ENCODE measurements at regions not wholly inside any gene's neighbourhood (a gene's known extent, or its start where the extent isn't known, plus 50 kb on each side); places are given as distances from the start of the nearest gene placed in this dataset.
"Not testable (repeated sequence)": the region's sequence is repeated elsewhere in the genome, so short reads cannot be mapped to it uniquely, and the experiment has no call there.

- DNase-seq, result no peak
Observed at GRCh38 chr2:220374282-220374681, 746.9 kb downstream of the SLC4A3 start.

- DNase-seq, result no peak
Observed at GRCh38 chr2:220377482-220378155, 750.2 kb downstream of the SLC4A3 start.

- DNase-seq, result not testable (repeated sequence)
Observed at GRCh38 chr2:220387758-220388157, 760.3 kb downstream of the SLC4A3 start.

GRCh38 chr2:220393711-220394110 lies 766.3 kb downstream of the SLC4A3 start:
- no peak for DNase-seq

GRCh38 chr2:220394433-220394832 lies 767.0 kb downstream of the SLC4A3 start:
- DNase-seq, result no peak

GRCh38 chr2:220396287-220396686 lies 768.9 kb downstream of the SLC4A3 start:
- no peak for DNase-seq

- DNase-seq, result no peak
Observed at GRCh38 chr2:220410296-220410695, 782.9 kb downstream of the SLC4A3 start.

GRCh38 chr2:220417503-220417902 lies 790.1 kb downstream of the SLC4A3 start:
- no peak for DNase-seq

GRCh38 chr2:220419647-220420046 lies 792.2 kb downstream of the SLC4A3 start:
- DNase-seq, result no peak

- DNase-seq, result no peak
Observed at GRCh38 chr2:220420820-220421219, 793.4 kb downstream of the SLC4A3 start.

GRCh38 chr2:220422676-220423075 lies 795.2 kb downstream of the SLC4A3 start:
- no peak for DNase-seq

GRCh38 chr2:220424561-220424960 lies 797.1 kb downstream of the SLC4A3 start:
- DNase-seq, result no peak

- DNase-seq, result no peak
Observed at GRCh38 chr2:220432645-220433044, 805.2 kb downstream of the SLC4A3 start.

GRCh38 chr2:220433131-220433530 lies 805.7 kb downstream of the SLC4A3 start:
- no peak for DNase-seq

- DNase-seq, result no peak
Observed at GRCh38 chr2:220434385-220434784, 807.0 kb downstream of the SLC4A3 start.

- no peak for DNase-seq
Observed at GRCh38 chr2:220437938-220438337, 810.5 kb downstream of the SLC4A3 start.

GRCh38 chr2:220440731-220441130 lies 813.3 kb downstream of the SLC4A3 start:
- no peak for DNase-seq

- no peak for DNase-seq
Observed at GRCh38 chr2:220441404-220441803, 814.0 kb downstream of the SLC4A3 start.

GRCh38 chr2:220442012-220442411 lies 814.6 kb downstream of the SLC4A3 start:
- DNase-seq, result no peak

- no peak for DNase-seq
Observed at GRCh38 chr2:220445429-220446105, 818.1 kb downstream of the SLC4A3 start.

- DNase-seq, result no peak
Observed at GRCh38 chr2:220446106-220446712, 818.8 kb downstream of the SLC4A3 start.

- DNase-seq, result no peak
Observed at GRCh38 chr2:220450846-220451245, 823.4 kb downstream of the SLC4A3 start.

GRCh38 chr2:220451438-220451837 lies 824.0 kb downstream of the SLC4A3 start:
- DNase-seq, result no peak

- no peak for DNase-seq
Observed at GRCh38 chr2:220452561-220452960, 825.1 kb downstream of the SLC4A3 start.

All from NCI-H510A (cell line).